ENCODE measurements at regions not wholly inside any gene's neighbourhood (a gene's known extent, or its start where the extent isn't known, plus 50 kb on each side); places are given as distances from the start of the nearest gene placed in this dataset.
"Not testable (repeated sequence)": the region's sequence is repeated elsewhere in the genome, so short reads cannot be mapped to it uniquely, and the experiment has no call there.

- ATAC-seq: no peak
Measured at GRCh38 chrX:889966-890651, 259.5 kb downstream of the SHOX start.

GRCh38 chrX:887724-888123, 257.1 kb downstream of the SHOX start:
- ATAC-seq: not testable (repeated sequence)

- ATAC-seq: no peak
Measured at GRCh38 chrX:883588-883987, 253.0 kb downstream of the SHOX start.

- ATAC-seq: not testable (repeated sequence)
Measured at GRCh38 chrX:879756-880698, 249.4 kb downstream of the SHOX start.

- ATAC-seq: no peak
Measured at GRCh38 chrX:874061-874460, 243.5 kb downstream of the SHOX start.

GRCh38 chrX:873016-873415, 242.4 kb downstream of the SHOX start:
- no peak for ATAC-seq

- ATAC-seq: no peak
Measured at GRCh38 chrX:872090-872489, 241.5 kb downstream of the SHOX start.

- ATAC-seq: no peak
Measured at GRCh38 chrX:871626-872025, 241.0 kb downstream of the SHOX start.

GRCh38 chrX:867966-868647, 237.5 kb downstream of the SHOX start:
- ATAC-seq: no peak

GRCh38 chrX:867502-867901, 236.9 kb downstream of the SHOX start:
- no peak for ATAC-seq

- ATAC-seq: no peak
Measured at GRCh38 chrX:866441-866990, 235.9 kb downstream of the SHOX start.

GRCh38 chrX:865422-865821, 234.8 kb downstream of the SHOX start:
- ATAC-seq: no peak

- no peak for ATAC-seq
Measured at GRCh38 chrX:861921-862320, 231.3 kb downstream of the SHOX start.

- ATAC-seq: no peak
Measured at GRCh38 chrX:861340-861890, 230.8 kb downstream of the SHOX start.

GRCh38 chrX:859329-859728, 228.7 kb downstream of the SHOX start:
- no peak for ATAC-seq

- ATAC-seq: no peak
Measured at GRCh38 chrX:858542-859078, 228.0 kb downstream of the SHOX start.

GRCh38 chrX:857376-857775, 226.8 kb downstream of the SHOX start:
- no peak for ATAC-seq

- no peak for ATAC-seq
Measured at GRCh38 chrX:856566-857290, 226.1 kb downstream of the SHOX start.

- ATAC-seq: no peak
Measured at GRCh38 chrX:853304-853703, 222.7 kb downstream of the SHOX start.

- ATAC-seq: no peak
Measured at GRCh38 chrX:850471-850916, 219.9 kb downstream of the SHOX start.

GRCh38 chrX:848386-848785, 217.8 kb downstream of the SHOX start:
- ATAC-seq: no peak

GRCh38 chrX:843306-843705, 212.7 kb downstream of the SHOX start:
- no peak for ATAC-seq

Measured in esophagus mucosa (tissue), 1 donor.